ENCODE measurements at regions not wholly inside any gene's neighbourhood (a gene's known extent, or its start where the extent isn't known, plus 50 kb on each side); places are given as distances from the start of the nearest gene placed in this dataset.

DNA sequence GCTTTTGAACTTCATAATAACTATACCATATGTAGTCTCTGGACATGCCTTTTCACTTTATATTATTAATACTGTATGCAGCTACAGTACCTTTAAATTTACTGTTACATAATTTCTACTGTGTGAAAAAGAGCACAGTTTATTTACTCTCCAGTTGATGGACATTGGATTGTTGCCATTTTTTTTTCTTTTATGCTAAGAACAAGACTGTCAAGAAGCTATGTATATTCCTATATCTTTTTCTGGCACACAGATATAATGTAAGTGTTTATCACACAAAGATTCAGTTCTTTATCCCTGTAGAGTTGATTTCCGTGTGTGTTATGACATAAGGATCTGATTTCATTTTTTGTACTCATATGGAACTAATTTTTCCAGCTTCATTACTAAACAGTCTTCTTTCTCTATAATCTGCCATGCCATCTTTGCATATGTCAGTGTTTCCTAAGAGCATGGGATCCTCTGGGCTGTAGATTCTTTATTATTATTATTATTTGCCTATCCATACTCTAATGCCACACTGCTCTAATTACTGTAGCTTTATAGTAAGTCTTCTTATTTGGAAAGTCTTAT lies 593.0 kb upstream of the ATP2B1 start:
- DNase-seq: no peak

- DNase-seq: no peak
These were observed 592.5 kb upstream of the ATP2B1 start for GRCh38 chr12:90301095-90301494.

DNA sequence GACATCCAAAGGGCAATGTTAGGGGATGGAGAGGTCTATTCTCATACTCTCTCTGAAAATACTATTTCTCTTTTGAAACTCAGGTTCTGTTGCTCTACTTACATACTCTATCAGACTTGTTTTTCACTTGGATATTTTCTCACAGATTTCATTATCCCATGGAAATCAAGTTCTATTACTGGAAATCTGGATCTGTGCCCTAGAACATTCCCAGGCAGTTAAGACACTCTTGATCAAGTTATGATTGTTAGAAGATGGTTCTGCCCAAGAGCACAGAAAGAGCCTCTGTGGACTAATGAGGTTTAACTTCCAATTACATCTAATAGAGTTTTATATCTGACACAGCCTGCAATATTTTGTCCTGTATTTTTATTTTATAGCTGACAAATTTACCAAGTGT lies 591.0 kb upstream of the ATP2B1 start:
- DNase-seq: no peak

DNA sequence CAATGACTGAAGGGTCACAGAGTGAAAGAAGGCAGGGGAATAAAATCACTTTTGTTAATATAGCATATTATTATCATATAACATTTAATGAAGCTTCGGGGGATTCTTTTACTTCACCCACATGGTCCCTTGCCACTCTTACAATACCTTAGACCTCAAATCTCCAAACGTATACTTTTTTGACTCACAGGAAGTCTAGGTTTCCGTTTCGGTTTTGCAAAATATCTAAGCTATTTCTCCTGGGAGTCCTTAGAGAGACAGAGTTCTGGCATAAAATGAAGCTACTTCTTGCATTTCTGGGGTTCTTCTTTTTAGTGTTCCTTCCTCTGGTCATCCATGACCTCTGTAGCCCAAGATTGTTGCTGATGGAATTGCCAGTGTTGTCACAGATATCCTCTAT lies 590.5 kb upstream of the ATP2B1 start:
- DNase-seq: no peak

DNA sequence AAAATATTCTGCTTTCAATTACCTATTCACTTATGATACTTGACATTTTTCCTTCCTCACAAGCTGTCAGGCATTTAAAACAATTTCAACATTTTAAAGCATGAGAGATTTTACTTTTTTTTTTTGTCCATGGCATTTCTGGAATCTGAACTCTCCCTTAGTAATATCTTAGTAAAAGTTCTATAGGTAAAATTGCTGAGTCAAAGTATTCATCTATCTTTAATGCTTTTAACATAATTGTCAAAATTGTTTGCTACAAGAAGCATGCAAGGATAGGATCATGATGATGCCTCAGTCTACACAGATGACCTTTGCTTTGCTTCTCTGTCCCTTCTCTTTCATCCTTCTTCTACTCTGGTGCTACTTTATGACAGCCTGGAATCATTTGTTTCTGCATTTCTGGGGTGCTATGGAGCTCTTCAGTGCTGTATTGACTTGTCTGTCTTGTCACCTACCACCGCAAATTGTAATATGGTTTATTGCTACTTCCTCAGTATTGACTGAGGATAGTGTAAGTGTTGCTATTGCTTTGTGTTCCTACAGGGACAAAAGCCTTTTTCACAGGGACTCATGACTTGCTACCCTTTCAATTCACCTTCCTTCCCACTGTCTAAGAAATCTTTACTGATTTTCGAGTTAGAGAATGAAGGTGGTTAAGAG lies 589.8 kb upstream of the ATP2B1 start:
- DNase-seq: no peak

DNA sequence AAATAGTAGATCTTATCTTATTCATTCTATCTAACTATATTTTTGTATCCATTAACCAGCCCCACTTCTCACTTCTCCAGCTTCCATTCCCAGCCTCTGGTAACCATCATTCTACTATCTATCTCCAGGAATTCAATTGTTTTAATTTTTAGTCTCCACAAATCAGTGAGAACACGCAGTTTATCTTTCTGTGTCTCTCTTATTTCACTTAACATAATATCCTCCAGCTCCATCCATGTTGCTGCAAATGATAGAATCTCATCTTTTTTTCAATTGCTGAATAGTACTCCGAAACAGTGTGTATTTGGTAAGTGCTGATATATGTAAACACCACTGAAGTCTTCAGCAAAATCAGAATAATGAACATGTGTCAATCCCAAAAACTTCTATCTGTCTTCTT lies 587.2 kb upstream of the ATP2B1 start:
- no peak for DNase-seq

- DNase-seq: no peak
These were observed 583.5 kb upstream of the ATP2B1 start for GRCh38 chr12:90292183-90292582.

GRCh38 chr12:90290980-90291975 lies 582.6 kb upstream of the ATP2B1 start:
- no peak for DNase-seq

DNA sequence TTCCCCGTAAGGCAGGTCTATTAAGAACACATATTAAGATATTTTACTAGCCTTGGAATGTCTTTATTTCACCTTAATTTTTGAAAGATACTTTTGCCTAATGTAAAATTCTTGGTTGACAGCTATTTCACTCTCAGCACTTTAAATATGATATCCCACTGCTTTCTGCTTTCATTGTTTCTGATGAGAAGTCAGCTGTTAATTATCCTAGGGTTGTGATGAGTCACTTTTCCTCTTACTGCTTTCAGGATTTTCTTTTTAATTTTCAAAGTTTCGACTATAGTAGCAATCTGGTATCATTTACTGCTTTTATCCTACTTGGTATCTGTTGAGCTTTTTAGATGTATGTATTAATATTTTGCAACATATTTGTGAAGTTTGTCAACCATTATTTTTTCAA lies 578.9 kb upstream of the ATP2B1 start:
- DNase-seq: no peak

GRCh38 chr12:90281154-90281868 lies 572.7 kb upstream of the ATP2B1 start:
- no peak for DNase-seq

- no peak for DNase-seq
These were observed 572.0 kb upstream of the ATP2B1 start for GRCh38 chr12:90280564-90281058.

DNA sequence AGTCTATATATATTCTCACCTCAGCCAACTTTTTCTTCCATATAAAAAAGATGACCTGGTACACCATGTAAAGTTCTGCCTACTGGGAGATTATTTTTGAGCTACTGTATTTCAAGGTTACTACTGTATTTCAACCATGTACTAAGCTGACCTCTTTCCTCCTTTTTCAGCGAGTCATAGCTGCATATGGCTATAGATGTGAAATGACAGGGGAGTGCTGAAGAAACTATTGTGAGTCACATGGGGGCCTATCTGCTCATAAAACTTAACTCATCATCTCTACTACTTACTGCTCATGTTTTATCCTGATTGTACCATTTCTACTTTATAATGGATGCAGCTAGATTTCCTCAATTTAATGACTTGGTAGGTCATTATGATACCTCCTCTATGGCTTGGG lies 571.4 kb upstream of the ATP2B1 start:
- no peak for DNase-seq

DNA sequence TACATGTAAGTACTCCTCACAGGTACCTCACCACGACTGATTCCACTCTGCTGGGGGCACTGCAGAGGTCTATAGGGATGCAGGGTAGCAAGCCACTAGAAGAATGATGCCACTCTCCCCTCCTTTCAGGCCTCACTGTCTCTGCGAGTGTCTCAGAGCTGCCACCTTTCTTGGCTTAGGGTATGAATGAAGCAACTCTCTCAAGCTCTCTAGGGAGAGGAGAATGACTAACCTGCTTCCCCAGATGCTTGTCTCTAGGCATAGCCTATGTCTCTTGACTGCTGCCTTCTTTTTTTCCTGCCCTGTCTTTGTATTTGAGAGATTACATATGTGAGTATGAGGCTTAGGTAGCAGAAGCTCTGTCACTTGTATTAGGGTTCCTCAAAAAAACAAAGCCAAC lies 566.5 kb upstream of the ATP2B1 start:
- no peak for DNase-seq

- DNase-seq: no peak
These were observed 565.8 kb upstream of the ATP2B1 start for GRCh38 chr12:90274407-90274806.

GRCh38 chr12:90268574-90268973 lies 559.9 kb upstream of the ATP2B1 start:
- DNase-seq: no peak

GRCh38 chr12:90262251-90262650 lies 553.6 kb upstream of the ATP2B1 start:
- DNase-seq: no peak

DNA sequence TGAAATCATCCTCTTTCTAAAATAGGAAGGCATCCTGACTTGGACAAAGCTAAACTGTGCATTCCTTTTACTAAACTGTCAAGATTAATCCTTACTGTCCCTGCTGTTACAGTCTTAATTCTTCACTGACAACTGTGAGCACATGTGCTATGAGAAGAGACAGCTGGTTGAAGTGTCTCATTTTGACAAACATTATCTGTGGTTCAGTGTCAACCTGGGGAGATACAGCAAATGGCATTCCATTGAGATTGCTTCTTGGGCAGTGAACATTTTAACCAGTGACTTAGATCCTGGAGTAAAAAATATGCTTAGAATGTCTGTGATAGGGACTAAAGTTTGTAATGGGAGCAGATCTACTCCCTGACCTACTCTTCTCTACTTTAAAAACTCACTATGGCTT lies 552.6 kb upstream of the ATP2B1 start:
- no peak for DNase-seq

GRCh38 chr12:90260136-90260535 lies 551.5 kb upstream of the ATP2B1 start:
- no peak for DNase-seq

- DNase-seq: no peak
These were observed 549.4 kb upstream of the ATP2B1 start for GRCh38 chr12:90257927-90258624.

GRCh38 chr12:90254796-90255195 lies 546.2 kb upstream of the ATP2B1 start:
- no peak for DNase-seq

- DNase-seq: no peak
These were observed 545.1 kb upstream of the ATP2B1 start for GRCh38 chr12:90253674-90254181.

GRCh38 chr12:90253136-90253535 lies 544.5 kb upstream of the ATP2B1 start:
- no peak for DNase-seq
